ENCODE measurements at regions not wholly inside any gene's neighbourhood (a gene's known extent, or its start where the extent isn't known, plus 50 kb on each side); places are given as distances from the start of the nearest gene placed in this dataset.

GRCh38 chr11:45597097-45597496, 68.3 kb downstream of the CHST1 start:
- DNase-seq (ENCODE audit: missing footprints) (no peak), ATAC-seq (no peak)
- intact Hi-C loops (cut with DNase I): no loop called here

GRCh38 chr11:45596571-45596970, 68.9 kb downstream of the CHST1 start:
- DNase-seq (ENCODE audit: missing footprints) (no peak), ATAC-seq (no peak)
- intact Hi-C loops (cut with DNase I): no loop called here

GRCh38 chr11:45593992-45594391, 71.4 kb downstream of the CHST1 start:
- intact Hi-C loops (cut with DNase I): no loop called here
- no peak for ATAC-seq
- DNase-seq (ENCODE audit: missing footprints): no peak

- no peak for ATAC-seq
- intact Hi-C loops (cut with DNase I): no loop called here
Observed at GRCh38 chr11:45592636-45593035, 72.8 kb downstream of the CHST1 start.

GRCh38 chr11:45590743-45591142, 74.7 kb downstream of the CHST1 start:
- intact Hi-C loops (cut with DNase I): no loop called here
- DNase-seq (ENCODE audit: missing footprints) (no peak), ATAC-seq (no peak)

More at GRCh38 chr11:45592636-45593035, 72.8 kb downstream of the CHST1 start:
- no peak for DNase-seq (ENCODE audit: missing footprints)

GRCh38 chr11:45585205-45585604, 80.2 kb downstream of the CHST1 start:
- DNase-seq (ENCODE audit: missing footprints): no peak
- intact Hi-C loops (cut with DNase I): no loop called here
- ATAC-seq: no peak

- no peak for ATAC-seq
- no peak for DNase-seq (ENCODE audit: missing footprints)
- intact Hi-C loops (cut with DNase I): no loop called here
Observed at GRCh38 chr11:45583981-45584566, 81.3 kb downstream of the CHST1 start.

GRCh38 chr11:45580399-45580798, 85.0 kb downstream of the CHST1 start:
- ATAC-seq (no peak), DNase-seq (ENCODE audit: missing footprints) (no peak)
- intact Hi-C loops (cut with DNase I): no loop called here

GRCh38 chr11:45578316-45578715, 87.1 kb downstream of the CHST1 start:
- intact Hi-C loops (cut with DNase I): no loop called here
- no peak for ATAC-seq
- no peak for DNase-seq (ENCODE audit: missing footprints)

- intact Hi-C loops (cut with DNase I): no loop called here
- DNase-seq (ENCODE audit: missing footprints) (no peak), ATAC-seq (no peak)
Observed at GRCh38 chr11:45577752-45578151, 87.7 kb downstream of the CHST1 start.

GRCh38 chr11:45576461-45577215, 88.8 kb downstream of the CHST1 start:
- DNase-seq (ENCODE audit: missing footprints) (no peak), ATAC-seq (no peak)
- intact Hi-C loops (cut with DNase I): no loop called here

GRCh38 chr11:45573728-45574127, 91.7 kb downstream of the CHST1 start:
- intact Hi-C loops (cut with DNase I): no loop called here
- DNase-seq (ENCODE audit: missing footprints): no peak
- no peak for ATAC-seq

- intact Hi-C loops (cut with DNase I): no loop called here
- DNase-seq (ENCODE audit: missing footprints) (no peak), ATAC-seq (no peak)
Observed at GRCh38 chr11:45572354-45573123, 92.9 kb downstream of the CHST1 start.

- ATAC-seq (no peak), DNase-seq (ENCODE audit: missing footprints) (no peak)
- intact Hi-C loops (cut with DNase I): no loop called here
Observed at GRCh38 chr11:45569776-45570175, 95.6 kb downstream of the CHST1 start.

- intact Hi-C loops (cut with DNase I): no loop called here
- DNase-seq (ENCODE audit: missing footprints) (no peak), ATAC-seq (no peak)
Observed at GRCh38 chr11:45568049-45568448, 97.4 kb downstream of the CHST1 start.

GRCh38 chr11:45565446-45565988, 99.9 kb downstream of the CHST1 start:
- no peak for ATAC-seq
- intact Hi-C loops (cut with DNase I): no loop called here

GRCh38 chr11:45563810-45564209, 101.6 kb downstream of the CHST1 start:
- DNase-seq (ENCODE audit: missing footprints) (no peak), ATAC-seq (peak; percentile 25)
- intact Hi-C loops (cut with DNase I): no loop called here

More at GRCh38 chr11:45565446-45565988, 99.9 kb downstream of the CHST1 start:
- no peak for DNase-seq (ENCODE audit: missing footprints)

GRCh38 chr11:45563171-45563570, 102.3 kb downstream of the CHST1 start:
- intact Hi-C loops (cut with DNase I): no loop called here
- ATAC-seq: no peak
- no peak for DNase-seq (ENCODE audit: missing footprints)

GRCh38 chr11:45560913-45561281, 104.5 kb downstream of the CHST1 start:
- DNase-seq (ENCODE audit: missing footprints): no peak
- intact Hi-C loops (cut with DNase I): no loop called here

More at GRCh38 chr11:45560913-45561281, 104.5 kb downstream of the CHST1 start:
- no peak for ATAC-seq
